NCI-H345 treated with DMSO at 0.1 percent for 48 hours (cell line): ENCODE measurements at regions not wholly inside any gene's neighbourhood (a gene's known extent, or its start where the extent isn't known, plus 50 kb on each side); places are given as distances from the start of the nearest gene placed in this dataset.

Experiments
- DNase-seq: peaks from one replicate; lab custom pipeline; 2025; ENCODE audit not compliant: unreplicated experiment; lab: John Stamatoyannopoulos, UW

DNA sequence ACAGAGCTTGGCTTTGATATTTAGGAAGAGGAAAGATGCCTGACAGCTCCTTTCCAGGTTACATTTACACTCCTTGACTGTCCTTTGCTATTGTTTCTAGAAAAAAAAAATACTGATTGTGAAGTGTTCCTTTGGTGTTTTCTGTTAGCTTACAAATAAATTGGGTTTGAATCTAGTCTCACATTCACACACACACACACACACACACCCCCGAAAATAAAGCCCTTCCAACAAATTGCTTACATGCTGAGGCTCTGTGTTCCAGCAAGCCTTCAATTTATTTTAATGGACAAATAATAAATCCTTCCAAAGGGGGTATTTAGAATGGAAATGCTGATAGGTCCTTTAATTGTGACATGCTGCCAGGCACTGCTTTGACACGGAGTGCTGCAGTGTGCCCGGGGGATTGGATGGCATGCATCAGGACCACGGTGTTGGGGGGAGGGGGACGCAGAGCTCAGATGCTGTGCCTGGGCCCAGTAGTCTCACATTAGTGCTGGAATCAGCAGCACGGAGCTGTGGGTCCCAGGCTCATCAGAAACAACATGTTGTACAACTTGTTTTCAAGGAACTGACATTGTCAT lies 199.9 kb downstream of the CD83 start:
- DNase-seq: no peak

DNA sequence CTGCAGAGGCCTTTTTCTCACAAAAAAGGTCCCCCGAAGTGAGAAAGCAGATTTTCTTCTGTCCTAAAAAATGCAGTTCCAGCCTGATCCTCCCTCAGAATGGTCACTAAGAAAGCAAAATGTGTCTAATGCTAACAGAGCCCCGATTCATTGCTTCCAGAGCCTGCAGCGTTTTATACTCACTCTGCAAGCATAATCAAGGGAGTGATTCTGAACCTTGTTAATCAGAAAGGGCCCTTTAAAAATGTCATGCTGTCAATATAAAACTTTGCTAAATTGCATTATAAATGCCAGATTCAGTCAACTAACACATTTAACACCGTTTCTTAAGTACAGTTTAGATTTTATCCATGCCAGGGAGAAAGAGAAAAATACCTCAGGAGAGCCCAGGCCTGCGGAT lies 202.8 kb downstream of the CD83 start:
- no peak for DNase-seq

DNA sequence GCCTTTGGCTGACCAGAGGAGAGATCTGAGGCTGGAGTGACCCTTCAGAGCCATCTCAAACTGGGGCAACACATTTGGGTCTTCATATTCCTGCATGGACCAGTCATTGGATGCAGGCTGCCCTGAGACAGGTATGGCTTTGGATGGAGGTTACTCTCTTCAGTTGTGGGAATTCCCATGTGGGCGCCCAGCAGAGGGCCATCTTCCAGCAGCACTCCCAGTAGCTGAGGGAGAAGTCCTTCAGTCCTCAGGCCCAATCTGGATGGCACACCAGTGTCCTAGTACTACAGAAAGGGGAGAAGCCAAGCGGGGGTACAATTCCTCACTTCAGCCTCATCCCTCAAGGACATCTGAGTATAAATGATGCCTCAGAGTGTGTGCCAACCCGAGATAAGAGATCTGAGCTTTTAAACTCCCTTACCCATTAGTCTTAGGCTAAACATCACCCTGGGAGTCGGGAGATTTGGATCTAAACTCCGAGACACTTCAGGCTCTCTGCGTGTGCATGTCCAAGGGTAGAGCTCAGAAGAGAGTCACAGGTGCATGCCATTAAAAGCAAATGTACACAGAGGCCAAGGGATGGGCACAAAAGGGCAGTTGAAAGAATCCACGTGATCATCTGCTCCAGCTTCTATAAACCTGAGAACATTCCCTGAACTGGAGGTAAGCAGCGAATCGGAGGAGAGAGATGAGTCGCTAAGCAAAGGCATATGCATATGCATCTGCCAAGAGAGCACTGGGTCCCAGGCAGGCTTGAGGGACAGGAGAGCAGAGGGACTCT lies 204.6 kb downstream of the CD83 start:
- DNase-seq: no peak

DNA sequence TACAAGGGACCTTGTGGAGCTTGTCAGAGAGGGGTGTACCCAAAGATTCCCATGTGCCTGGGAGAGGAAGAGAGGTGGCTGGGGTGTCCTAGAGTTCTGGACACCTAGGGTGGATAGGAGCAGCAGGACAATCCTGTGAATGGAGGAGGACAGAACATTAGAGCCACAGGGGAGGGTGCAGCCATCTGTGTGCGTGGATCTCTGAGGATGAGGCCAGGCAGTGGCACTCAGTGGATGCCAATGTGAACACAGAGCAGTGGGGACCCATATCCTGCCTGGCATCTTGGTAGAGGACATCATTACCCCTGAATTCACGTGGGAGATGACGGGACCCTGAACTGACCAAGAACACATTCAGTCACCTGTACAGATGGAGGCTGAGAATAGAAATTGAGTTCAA lies 205.3 kb downstream of the CD83 start:
- no peak for DNase-seq

DNA sequence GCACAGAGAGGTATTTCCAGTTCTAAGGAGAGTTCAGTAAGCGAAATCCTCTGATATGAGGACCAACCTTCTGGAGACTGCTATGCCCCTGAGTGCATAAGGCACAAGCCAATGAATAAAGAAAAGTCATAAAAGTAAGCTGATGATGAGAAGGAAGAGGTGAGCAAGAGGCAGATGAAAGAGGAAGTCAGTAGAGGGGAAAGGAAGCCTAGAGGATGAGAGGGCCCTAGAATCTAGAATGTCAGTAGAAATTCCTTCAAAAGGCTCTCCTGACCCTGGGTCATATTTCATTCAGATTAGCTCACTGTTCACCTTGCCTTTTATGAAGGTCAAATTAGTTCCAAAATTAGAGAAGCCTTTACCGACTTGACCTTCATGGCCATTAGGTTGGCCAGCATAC lies 209.2 kb downstream of the CD83 start:
- no peak for DNase-seq

- no peak for DNase-seq
These were observed 210.6 kb downstream of the CD83 start for GRCh38 chr6:14328163-14328562.

DNA sequence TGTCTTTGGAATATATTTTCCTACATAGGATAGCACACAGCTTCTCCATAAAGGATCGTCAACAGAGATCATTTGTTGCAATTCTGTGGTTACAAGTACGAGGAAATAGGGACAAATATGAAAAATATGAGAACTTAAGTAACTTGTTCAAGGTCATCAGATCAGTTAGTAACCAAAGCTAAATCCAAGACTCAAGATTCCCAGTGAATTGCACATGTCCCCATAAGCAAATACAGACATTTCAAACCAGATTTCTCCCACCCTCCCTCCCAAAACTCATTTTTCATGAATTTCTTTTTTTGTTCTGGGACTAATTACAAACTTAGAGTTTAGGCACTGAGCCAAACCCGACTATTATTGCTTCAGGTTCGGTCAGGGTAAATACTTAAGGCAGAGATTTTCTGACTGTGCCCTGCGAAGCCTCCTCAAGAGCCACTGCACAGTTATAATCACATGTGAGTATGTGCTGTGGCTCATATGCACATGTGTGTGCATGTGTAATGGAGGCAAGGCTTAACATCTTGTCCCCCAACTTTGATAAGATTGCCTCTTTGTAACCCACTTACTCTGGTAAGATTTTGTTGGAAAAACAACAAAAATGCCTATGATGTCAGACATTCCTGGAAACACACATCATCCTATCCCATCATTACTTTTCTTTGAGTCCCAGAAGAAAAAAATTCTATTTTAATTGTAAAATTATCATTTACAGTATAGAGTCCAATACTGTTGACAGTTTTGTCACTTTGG lies 216.2 kb downstream of the CD83 start:
- DNase-seq: no peak

DNA sequence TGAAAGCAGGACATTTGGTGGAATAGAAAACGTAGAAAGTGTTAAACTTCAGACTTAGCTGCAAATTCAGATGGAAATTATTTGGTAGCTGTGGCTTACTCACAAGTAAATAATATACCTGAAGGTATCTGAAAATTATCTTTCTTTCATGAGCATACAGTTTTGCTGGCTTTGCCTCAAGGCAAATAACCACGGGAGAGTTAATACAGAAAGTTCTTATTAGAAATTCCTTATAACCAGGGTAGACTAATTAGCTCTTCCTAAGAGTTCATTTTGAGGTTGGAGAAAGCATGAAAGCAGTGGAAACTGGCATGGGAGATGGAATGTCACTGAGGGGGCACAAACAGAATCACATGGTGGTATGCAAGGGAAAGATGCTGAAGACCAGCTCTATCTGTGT lies 217.5 kb downstream of the CD83 start:
- DNase-seq: no peak

DNA sequence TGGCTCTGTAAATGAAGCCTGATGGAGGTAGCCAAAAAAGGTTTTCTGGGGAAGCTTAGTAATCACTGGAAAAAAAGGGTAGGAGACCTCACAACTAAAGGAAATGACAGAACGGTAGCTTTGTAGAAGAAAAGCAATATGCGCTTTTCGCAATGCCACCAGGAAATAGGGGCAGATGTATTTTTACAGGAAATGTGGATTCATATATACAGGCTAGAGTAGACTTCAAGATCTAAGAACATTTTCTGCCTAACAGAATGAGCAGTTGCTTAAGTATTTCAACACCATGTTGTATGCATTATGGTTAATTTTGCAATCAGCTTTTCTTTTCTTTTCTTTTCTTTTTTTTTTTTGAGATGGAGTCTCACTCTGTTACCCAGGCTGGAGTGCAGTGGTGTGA lies 219.6 kb downstream of the CD83 start:
- DNase-seq: no peak

- DNase-seq: no peak
These were observed 221.6 kb downstream of the CD83 start for GRCh38 chr6:14339172-14339571.

GRCh38 chr6:14339711-14340584 lies 222.4 kb downstream of the CD83 start:
- DNase-seq: no peak

DNA sequence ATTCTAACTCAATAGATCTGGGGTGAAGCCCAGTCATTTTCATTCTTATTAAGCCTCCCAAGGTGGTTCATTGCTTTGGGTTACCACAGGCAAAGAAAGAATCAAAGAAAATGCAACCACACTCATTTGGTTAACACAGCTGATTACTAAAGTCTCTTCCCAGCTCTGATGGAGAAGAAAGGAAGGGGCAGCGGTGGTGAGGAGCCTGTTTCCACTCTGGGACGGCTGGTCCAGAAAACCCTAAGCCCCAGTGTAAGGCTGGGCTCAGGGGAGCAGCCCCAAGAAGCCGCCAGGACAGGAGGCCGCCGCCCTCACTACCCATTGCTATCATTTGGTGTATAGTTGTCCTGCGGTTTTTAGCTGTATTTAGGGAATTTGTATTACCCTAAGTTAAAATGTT lies 226.9 kb downstream of the CD83 start:
- no peak for DNase-seq

GRCh38 chr6:14348389-14348788 lies 230.8 kb downstream of the CD83 start:
- no peak for DNase-seq

DNA sequence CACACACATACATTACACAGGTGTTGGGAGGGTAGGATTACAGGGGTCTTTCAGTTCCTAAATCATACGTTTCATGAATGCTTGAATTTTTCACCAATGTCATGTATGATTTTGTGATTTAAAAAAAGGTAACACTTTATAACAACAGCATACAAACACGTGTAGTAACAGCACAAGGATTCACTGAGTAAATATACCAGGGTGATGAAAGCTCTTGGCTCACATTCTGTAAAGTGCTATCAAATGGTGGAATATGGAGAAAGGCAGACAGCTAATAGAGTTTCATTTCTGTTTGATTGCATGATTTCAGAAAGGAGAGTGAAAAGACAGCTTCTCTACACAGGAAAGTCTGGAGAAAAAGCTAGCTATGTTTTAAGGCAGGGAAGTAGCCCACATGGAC lies 231.9 kb downstream of the CD83 start:
- DNase-seq: no peak

DNA sequence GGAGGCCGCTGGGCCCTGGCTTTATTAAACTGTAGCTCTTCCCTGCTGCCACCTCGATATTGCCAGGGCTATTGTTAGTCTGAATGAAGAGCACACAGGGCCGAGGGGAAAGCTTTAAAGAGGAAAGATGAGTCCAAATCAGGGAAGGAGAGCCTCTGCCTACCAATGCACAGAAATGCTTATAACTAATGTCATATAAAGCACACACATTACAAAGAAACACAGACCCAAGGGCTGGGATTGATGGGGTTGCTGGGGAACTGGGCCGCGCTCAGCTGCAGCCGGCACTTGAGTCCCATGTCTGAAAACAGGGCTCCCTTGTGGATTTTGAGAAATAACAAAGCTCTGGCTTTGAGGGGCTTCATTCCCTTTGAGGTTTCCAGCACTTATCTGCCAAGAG lies 232.6 kb downstream of the CD83 start:
- no peak for DNase-seq

- no peak for DNase-seq
These were observed 235.7 kb downstream of the CD83 start for GRCh38 chr6:14353281-14353680.

DNA sequence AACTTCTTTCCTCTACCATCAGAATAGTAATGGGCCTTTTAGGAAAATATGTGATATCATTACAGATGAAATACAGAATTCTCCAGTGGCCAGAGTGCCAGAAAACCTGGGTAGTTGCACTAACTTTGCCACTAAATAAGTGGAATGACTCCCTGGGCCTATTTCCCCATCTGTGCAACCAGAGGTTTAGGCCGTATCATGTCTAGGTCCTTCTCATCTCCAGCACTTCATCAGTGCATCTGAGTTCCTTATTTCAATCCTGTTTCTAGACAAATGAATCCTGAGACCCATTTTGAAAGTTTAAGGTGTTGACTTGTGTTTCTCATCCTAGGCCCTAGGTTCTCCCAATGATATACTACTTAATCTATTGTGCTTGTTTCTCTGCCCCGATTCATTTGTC lies 236.2 kb downstream of the CD83 start:
- no peak for DNase-seq

- DNase-seq: no peak
These were observed 237.5 kb downstream of the CD83 start for GRCh38 chr6:14354919-14355572.

DNA sequence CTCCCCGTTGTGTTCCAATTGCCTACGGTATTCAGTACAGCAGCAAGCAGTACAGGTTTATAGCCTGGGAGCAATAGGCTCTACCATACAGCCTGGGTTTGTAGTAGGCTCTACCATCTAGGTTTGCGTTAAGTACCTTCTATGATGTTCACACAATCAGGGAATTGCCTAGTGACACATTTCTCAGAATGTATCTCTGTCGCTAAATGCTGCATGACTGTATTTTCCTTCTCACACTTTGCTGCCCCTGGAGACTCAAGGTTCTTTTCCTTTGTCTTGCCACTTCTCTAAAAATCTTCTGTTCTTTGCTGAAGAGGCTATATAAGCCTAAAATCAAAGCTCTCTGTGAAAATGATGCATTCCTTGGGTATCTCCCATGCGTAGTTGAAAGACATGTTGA lies 241.9 kb downstream of the CD83 start:
- DNase-seq: no peak

DNA sequence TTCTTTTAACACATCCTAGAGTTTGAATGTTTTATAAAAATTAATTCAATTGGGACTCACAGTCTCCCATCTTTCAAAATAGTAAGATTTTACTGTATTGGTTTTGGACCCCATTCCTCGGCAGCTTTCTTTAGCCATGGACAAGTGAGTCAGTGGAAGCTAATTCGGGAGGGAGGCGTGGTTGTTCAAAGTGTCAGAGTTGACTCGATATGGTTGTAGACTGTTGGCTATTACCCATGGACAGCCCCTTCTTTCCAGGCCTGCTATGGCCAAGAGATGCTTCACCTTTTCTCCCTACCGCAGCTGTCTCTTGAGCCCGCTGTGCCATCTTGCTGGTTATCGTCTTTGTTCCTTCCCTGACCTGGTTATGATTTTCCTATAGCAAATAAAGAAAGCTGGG lies 243.0 kb downstream of the CD83 start:
- no peak for DNase-seq

DNA sequence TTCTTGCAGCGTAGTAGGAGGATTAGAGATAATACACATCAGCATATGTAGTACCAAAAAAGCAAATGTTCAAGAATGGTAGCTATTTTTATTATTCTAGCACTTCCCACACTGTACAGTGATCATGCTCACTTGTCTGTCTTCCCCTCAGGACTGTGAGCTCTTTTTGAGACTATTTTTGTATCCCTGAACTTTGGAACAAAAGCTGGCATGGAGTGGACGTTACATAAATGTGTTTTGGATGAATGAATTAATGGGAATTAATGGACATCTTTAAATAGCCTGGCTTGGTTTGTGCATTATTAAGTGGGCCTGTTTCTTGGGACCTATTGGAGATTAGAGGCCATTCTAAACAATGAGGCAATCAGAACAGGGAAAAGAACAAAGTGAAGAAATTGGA lies 243.7 kb downstream of the CD83 start:
- DNase-seq: no peak
